GM12872 (cell line): ENCODE measurements at regions not wholly inside any gene's neighbourhood (a gene's known extent, or its start where the extent isn't known, plus 50 kb on each side); places are given as distances from the start of the nearest gene placed in this dataset.

Source experiments
- CTCF ChIP-seq: IDR thresholded peaks from 3 replicates; pipeline ENCODE4 v1.5.1; 2011; ENCODE audit warnings: low read depth, mild to moderate bottlenecking, low read length, moderate library complexity; ENCODE audit not compliant: insufficient read depth

GRCh38 chr15:26143221-26143620 lies 280.1 kb upstream of the ATP10A start:
- no peak for TF ChIP-seq CTCF

GRCh38 chr15:26134812-26135211 lies 271.7 kb upstream of the ATP10A start:
- TF ChIP-seq CTCF, result no peak

- no peak for TF ChIP-seq CTCF
Measured at GRCh38 chr15:26134152-26134551, 271.0 kb upstream of the ATP10A start.

GRCh38 chr15:26132811-26133210 lies 269.7 kb upstream of the ATP10A start:
- no peak for TF ChIP-seq CTCF

- no peak for TF ChIP-seq CTCF
Measured at GRCh38 chr15:26129852-26130251, 266.7 kb upstream of the ATP10A start.

GRCh38 chr15:26128611-26129140 lies 265.5 kb upstream of the ATP10A start:
- no peak for TF ChIP-seq CTCF

- TF ChIP-seq CTCF, result no peak
Measured at GRCh38 chr15:26126819-26127387, 263.8 kb upstream of the ATP10A start.

- TF ChIP-seq CTCF, result no peak
Measured at GRCh38 chr15:26126070-26126469, 262.9 kb upstream of the ATP10A start.
